H9 (cell line): ENCODE measurements at regions not wholly inside any gene's neighbourhood (a gene's known extent, or its start where the extent isn't known, plus 50 kb on each side); places are given as distances from the start of the nearest gene placed in this dataset.

Experiments used
- DNase-seq: peaks from one replicate; pipeline ENCODE4 v3.0.0-alpha.2; 2017
- H2AFZ ChIP-seq: one replicate; pipeline ENCODE4 v1.6.1; 2013; ENCODE audit warnings: mild to moderate bottlenecking, low read length, control low read depth, moderate library complexity
- H2AK5ac ChIP-seq: 2 replicates; pipeline ENCODE4 v1.6.1; 2013; ENCODE audit warnings: low read length, control low read depth, mixed read lengths; ENCODE audit not compliant: insufficient read length
- H2BK120ac ChIP-seq: one replicate; pipeline ENCODE4 v1.6.1; 2013; ENCODE audit warnings: low read depth, mild to moderate bottlenecking, low read length, control low read depth, inconsistent platforms; ENCODE audit not compliant: poor library complexity, severe bottlenecking
- H2BK12ac ChIP-seq: 2 replicates; pipeline ENCODE4 v1.6.1; 2013; ENCODE audit warnings: low read length, control low read depth, mixed read lengths, low read depth; ENCODE audit not compliant: insufficient read length
- H2BK15ac ChIP-seq: 2 replicates; pipeline ENCODE4 v1.6.1; 2013; ENCODE audit warnings: low read depth, low read length, control low read depth
- H2BK20ac ChIP-seq: one replicate; pipeline ENCODE4 v1.6.1; 2013; ENCODE audit warnings: low read depth, mild to moderate bottlenecking, low read length, control low read depth, inconsistent platforms; ENCODE audit not compliant: poor library complexity, severe bottlenecking
- H2BK5ac ChIP-seq: 2 replicates; pipeline ENCODE4 v1.6.1; 2013; ENCODE audit warnings: low read length, control low read depth, mixed read lengths; ENCODE audit not compliant: insufficient read length
- H3K14ac ChIP-seq: 2 replicates; pipeline ENCODE4 v1.6.1; 2013; ENCODE audit warnings: low read length, control low read depth; ENCODE audit not compliant: insufficient read depth
- H3K18ac ChIP-seq: 2 replicates; pipeline ENCODE4 v1.6.1; 2013; ENCODE audit warnings: low read depth, mild to moderate bottlenecking, mixed read lengths, low read length, control low read depth; ENCODE audit not compliant: insufficient read length
- H3K23ac ChIP-seq: 2 replicates; pipeline ENCODE4 v1.6.1; 2013; ENCODE audit warnings: low read length, control low read depth, mixed read lengths, low read depth; ENCODE audit not compliant: insufficient read length
- H3K23me2 ChIP-seq: 2 replicates; pipeline ENCODE4 v1.6.1; 2013; ENCODE audit warnings: low read depth, mild to moderate bottlenecking, mixed read lengths, low read length, control low read depth; ENCODE audit not compliant: insufficient read length, poor library complexity, severe bottlenecking
- H3K27ac ChIP-seq: 2 replicates; pipeline ENCODE4 v1.5.1; 2013; ENCODE audit warnings: low read length, control low read depth, mixed read lengths, low read depth; ENCODE audit not compliant: insufficient read length
- H3K27me3 ChIP-seq: 2 replicates; pipeline ENCODE4 v1.6.1; 2013; ENCODE audit warnings: low read length, control low read depth, inconsistent platforms; ENCODE audit not compliant: insufficient read depth
- H3K4ac ChIP-seq: 2 replicates; pipeline ENCODE4 v1.6.1; 2013; ENCODE audit warnings: low read depth, mild to moderate bottlenecking, control low read depth, inconsistent platforms, low read length, moderate library complexity
- H3K4me1 ChIP-seq: 2 replicates; pipeline ENCODE4 v1.6.1; 2013; ENCODE audit warnings: low read length, control low read depth, inconsistent platforms; ENCODE audit not compliant: insufficient read depth
- H3K4me2 ChIP-seq: 2 replicates; pipeline ENCODE4 v1.6.1; 2013; ENCODE audit warnings: low read length, control low read depth, mixed read lengths; ENCODE audit not compliant: insufficient read length, insufficient read depth
- H3K56ac ChIP-seq: 2 replicates; pipeline ENCODE4 v1.6.1; 2013; ENCODE audit warnings: low read depth, mild to moderate bottlenecking, mixed read lengths, low read length, control low read depth; ENCODE audit not compliant: insufficient read length
- H3K79me1 ChIP-seq: 2 replicates; pipeline ENCODE4 v1.6.1; 2013; ENCODE audit warnings: low read depth, mild to moderate bottlenecking, moderate library complexity, low read length, control low read depth, inconsistent platforms; ENCODE audit not compliant: insufficient read depth, poor library complexity, severe bottlenecking
- H3K79me2 ChIP-seq: 2 replicates; pipeline ENCODE4 v1.6.1; 2013; ENCODE audit warnings: low read length, control low read depth, inconsistent platforms; ENCODE audit not compliant: insufficient read depth
- H3K9ac ChIP-seq: 2 replicates; pipeline ENCODE4 v1.6.1; 2013; ENCODE audit warnings: low read length, control low read depth, mixed read lengths; ENCODE audit not compliant: insufficient read length; ENCODE audit errors: extremely low read depth
- H3K9me3 ChIP-seq: one replicate; pipeline ENCODE4 v1.6.1; 2013; ENCODE audit warnings: low read depth, low read length, inconsistent platforms; ENCODE audit not compliant: control insufficient read depth
- H3T11ph ChIP-seq: one replicate; pipeline ENCODE4 v1.6.1; 2013; ENCODE audit warnings: mild to moderate bottlenecking, low read length, control low read depth, inconsistent platforms
- H4K20me1 ChIP-seq: one replicate; pipeline ENCODE4 v1.6.1; 2013; ENCODE audit not compliant: control insufficient read depth, insufficient read length, insufficient read depth
- H4K5ac ChIP-seq: 2 replicates; pipeline ENCODE4 v1.6.1; 2013; ENCODE audit warnings: low read depth, mild to moderate bottlenecking, mixed read lengths, low read length, control low read depth; ENCODE audit not compliant: insufficient read length
- H4K8ac ChIP-seq: replicated peaks from 2 replicates; pipeline ENCODE4 v1.6.1; 2013; ENCODE audit warnings: low read length, control low read depth, mixed read lengths, low read depth; ENCODE audit not compliant: insufficient read length
- H4K91ac ChIP-seq: 2 replicates; pipeline ENCODE4 v1.6.1; 2013; ENCODE audit warnings: low read depth, mild to moderate bottlenecking, moderate library complexity, mixed read lengths, low read length, control low read depth; ENCODE audit not compliant: insufficient read length
- H3K27ac Mint-ChIP-seq, 3 experiments: 2 replicates in 2 of 3; 3 replicates in 1 of 3; pipeline ENCODE4 v1.8.0; 2020 to 2021; ENCODE audit warnings: mixed read lengths in 3 of 3, mild to moderate bottlenecking in 1 of 3, moderate library complexity in 1 of 3
- H3K27me3 Mint-ChIP-seq: 2 replicates; pipeline ENCODE4 v1.8.0; 2021; ENCODE audit warnings: low read depth, mild to moderate bottlenecking, moderate library complexity, mixed read lengths
- H3K36me3 Mint-ChIP-seq, 3 experiments: 2 replicates in 2 of 3; 3 replicates in 1 of 3; pipeline ENCODE4 v1.8.0; 2020 to 2021; ENCODE audit warnings: low read depth in 3 of 3, mixed read lengths in 3 of 3; ENCODE audit not compliant: insufficient read depth in 1 of 3
- H3K4me1 Mint-ChIP-seq, 2 experiments: 2 replicates each; pipeline ENCODE4 v1.8.0; 2020; ENCODE audit warnings: mixed read lengths in 2 of 2
- H3K4me3 Mint-ChIP-seq, 2 experiments: 2 replicates in 1 of 2; 3 replicates in 1 of 2; pipeline ENCODE4 v1.8.0; 2020 to 2021; ENCODE audit warnings: mild to moderate bottlenecking in 2 of 2, mixed read lengths in 2 of 2, moderate library complexity in 1 of 2
- H3K9me3 Mint-ChIP-seq, 2 experiments: 2 replicates in 1 of 2; 3 replicates in 1 of 2; pipeline ENCODE4 v1.8.0; 2020; ENCODE audit warnings: mild to moderate bottlenecking in 2 of 2, mixed read lengths in 2 of 2, moderate library complexity in 1 of 2
- CTCF ChIP-seq: fragments of 200-600 bp; sonication (generic); conservative IDR thresholded peaks from 3 replicates; pipeline ENCODE4 v1.8.0; 2021; ENCODE audit warnings: antibody characterized with exemption, mild to moderate bottlenecking
- WGBS: extraction: QIAGEN DNeasy Blood & Tissue Kit; methylation state at CpG from one replicate; pipeline ENCODE4 v1.1.7; 2013; ENCODE audit warnings: missing lambda C conversion rate, low lambda C conversion rate, mixed read lengths; ENCODE audit not compliant: insufficient read length; ENCODE audit errors: extremely low coverage; 5-methylcytosine and 5-hydroxymethylcytosine counted together

DNA sequence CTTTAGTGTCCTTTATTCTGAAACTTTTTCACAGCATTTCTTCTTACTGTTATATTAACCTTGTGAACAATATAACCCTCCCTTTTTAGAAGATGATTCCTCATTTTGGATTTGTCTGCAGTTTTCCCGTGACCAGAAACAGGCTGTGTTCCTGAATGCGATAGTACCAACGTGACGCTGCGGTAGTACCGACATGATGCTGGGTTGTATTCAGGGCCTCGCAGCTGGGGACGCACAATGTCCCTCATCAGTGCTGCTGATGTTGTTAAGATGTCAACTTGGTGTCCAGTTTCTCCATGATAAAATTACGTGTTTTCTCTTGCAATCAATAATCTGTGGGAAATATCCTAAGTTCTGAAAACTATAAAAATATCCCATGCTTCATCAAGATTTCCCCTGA, 761.4 kb upstream of the TPTE start:
- no peaks in the 10 kb centered on the region; a peak in 2 of 5 replicates for H3K9me3 Mint-ChIP-seq
- Histone ChIP-seq H4K20me1 (no peaks in the 10 kb centered on the region), H3K23me2 (no peaks in the 10 kb centered on the region), H3K27me3 (no peaks in the 10 kb centered on the region), H3T11ph (no peak overlapping the region), H2BK15ac (no peak overlapping the region), H4K5ac (no peak overlapping the region), H3K9me3 (peaks cover 95% of the 10 kb centered on the region), H3K4me1 (no peaks in the 10 kb centered on the region), H2BK5ac (no peak overlapping the region), H3K23ac (no peak overlapping the region), H4K8ac (no peak overlapping the region), H2AK5ac (no peak overlapping the region), H4K91ac (no peak overlapping the region), H3K9ac (no peak overlapping the region), H3K79me2 (no peaks in the 10 kb centered on the region), H3K56ac (no peak overlapping the region), H3K18ac (no peak overlapping the region), H3K4ac (no peak overlapping the region), H3K14ac (no peak overlapping the region), H3K27ac (no peak overlapping the region), H2BK12ac (no peak overlapping the region), H2AFZ (no peak overlapping the region), H2BK20ac (no peak overlapping the region), H3K79me1 (no peaks in the 10 kb centered on the region), H3K4me2 (no peak overlapping the region), H2BK120ac (no peak overlapping the region)
- no peaks in the 10 kb centered on the region for H3K4me1 Mint-ChIP-seq
- DNase-seq = no peak
- TF ChIP-seq CTCF = no peak
- H3K27me3 Mint-ChIP-seq = no peaks in the 10 kb centered on the region
- H3K4me3 Mint-ChIP-seq = no peak overlapping the region
- WGBS = no CpG with 5 or more reads among the region's 9 CpGs
- H3K36me3 Mint-ChIP-seq = peaks cover 0 to 6% (median 5%) of the 10 kb centered on the region in 3 experiments; a peak in 4 of 7 replicates
- no peak overlapping the region for H3K27ac Mint-ChIP-seq
